GDM1 (cell line): ENCODE measurements at regions not wholly inside any gene's neighbourhood (a gene's known extent, or its start where the extent isn't known, plus 50 kb on each side); places are given as distances from the start of the nearest gene placed in this dataset.
A peak's percentile ranks its signal among the peaks of the same experiment; 100 is the strongest.
"Not testable (repeated sequence)": the region's sequence is repeated elsewhere in the genome, so short reads cannot be mapped to it uniquely, and the experiment has no call there.

Source experiments
- DNase-seq: peaks from one replicate; lab custom pipeline; 2025; lab: John Stamatoyannopoulos, UW

DNA sequence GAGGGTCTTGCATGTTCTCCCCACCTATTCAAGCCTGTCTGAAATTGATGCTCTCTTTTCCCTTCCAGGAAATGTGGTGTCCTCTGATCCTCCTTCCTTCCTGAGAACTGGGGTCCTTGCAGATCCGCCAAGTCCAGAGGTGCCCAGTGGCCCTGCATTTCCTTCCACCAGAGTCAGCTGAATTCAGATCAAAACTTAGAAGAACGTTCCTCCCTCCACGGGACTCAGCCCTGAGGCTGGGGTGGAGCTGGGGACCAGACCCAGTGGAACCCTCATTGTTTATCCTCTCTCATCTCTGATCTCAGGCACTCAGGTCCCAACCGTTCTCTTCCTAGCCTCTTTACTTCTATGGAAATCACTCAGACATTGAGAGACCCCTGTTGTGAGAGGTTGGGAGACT lies 477.3 kb downstream of the TSHZ3 start:
- DNase-seq: no peak

DNA sequence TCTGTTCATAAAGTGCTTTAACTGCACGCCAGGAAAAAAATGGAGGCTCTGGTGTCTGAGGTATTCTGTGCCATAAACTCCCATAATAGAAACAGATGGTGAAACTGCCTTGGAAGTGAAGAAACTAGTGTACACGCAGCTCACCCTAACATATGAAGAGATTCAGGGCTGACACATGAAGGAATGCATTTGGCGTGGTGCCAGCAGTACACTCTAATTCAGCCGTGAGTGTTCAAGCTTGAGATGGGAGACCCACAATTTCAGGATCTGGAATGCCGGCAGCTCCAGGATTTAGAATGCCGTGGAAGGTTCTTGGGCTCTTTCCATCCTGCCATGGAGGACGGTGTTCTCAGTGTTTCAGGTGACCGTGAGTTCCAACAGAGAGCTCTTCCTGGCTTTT lies 478.4 kb downstream of the TSHZ3 start:
- no peak for DNase-seq

DNA sequence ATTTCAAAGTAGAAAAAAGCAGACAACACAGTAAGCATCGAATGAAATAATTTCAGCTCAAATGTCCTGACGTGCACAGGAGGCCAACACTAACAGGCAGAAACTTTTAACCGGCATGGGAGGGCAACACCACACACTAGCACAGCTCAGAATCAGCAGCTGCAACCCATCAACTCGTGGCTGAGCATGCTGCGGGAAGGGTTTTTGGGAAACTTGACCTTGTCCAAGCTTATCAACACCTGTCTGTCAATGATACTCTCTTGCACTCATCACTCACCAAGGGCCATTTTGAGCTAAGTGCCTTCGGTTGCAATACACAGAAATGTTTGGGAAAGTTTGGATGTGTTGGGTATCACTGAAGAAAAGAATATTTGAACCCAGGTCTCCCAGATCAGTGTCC lies 483.7 kb downstream of the TSHZ3 start:
- no peak for DNase-seq

DNA sequence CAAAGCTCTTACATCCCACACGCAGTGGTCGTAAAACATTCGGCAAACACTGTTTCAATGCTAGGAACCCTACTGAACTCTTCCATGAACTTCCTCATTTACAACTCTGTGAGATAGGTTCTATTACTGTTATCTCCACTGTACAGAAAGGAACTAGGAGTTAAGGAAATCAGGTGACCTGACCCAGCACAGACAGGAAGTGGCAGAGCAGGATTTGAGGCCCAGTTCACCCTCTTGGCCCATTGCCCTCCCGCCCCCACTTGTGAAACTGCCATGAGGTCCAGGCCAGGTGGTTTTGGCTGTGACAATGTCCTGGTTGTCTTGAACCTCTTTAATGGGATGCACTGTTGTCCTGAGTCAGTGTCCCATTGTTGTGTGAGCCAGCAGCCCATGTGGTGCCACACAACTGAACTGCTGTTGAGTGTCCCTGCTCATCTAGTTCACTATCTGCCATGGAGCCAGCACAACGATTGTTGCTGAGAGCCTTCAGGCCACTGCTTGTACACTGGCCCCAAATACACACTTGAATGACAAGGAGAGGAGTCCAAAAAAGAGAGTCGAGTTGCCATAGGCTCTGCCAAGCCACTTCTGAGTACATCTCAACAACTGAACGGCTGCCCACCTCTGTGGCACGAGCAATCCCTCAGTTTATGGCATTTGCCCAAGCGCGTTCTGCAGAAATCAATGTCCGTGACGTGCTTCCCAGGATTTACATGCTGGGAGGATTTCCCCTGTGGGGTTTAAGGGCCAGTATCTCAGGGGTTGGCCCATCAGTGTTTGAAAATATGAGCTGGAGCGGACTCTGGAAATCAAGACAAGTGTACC lies 484.6 kb downstream of the TSHZ3 start:
- DNase-seq: peak; percentile 74

DNA sequence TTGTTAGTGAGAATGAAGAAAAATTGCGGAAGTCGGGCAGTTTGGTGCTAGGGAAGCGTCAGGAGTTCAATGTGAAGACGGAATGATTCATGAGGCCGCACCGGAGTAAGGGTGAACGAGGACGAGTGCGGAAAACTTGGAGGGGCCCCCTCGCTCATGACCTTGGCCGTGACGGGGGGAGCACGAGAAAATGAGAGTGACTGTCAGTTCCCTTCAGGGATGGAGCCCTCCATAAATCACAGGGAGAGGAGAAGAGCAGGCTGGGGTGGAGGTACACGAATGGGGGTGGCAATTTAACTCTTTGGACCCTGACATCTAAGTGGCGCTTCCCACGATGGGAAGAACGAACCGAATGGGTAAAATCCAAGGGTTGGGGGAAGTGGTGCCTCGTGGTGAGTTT lies 486.4 kb downstream of the TSHZ3 start:
- no peak for DNase-seq

DNA sequence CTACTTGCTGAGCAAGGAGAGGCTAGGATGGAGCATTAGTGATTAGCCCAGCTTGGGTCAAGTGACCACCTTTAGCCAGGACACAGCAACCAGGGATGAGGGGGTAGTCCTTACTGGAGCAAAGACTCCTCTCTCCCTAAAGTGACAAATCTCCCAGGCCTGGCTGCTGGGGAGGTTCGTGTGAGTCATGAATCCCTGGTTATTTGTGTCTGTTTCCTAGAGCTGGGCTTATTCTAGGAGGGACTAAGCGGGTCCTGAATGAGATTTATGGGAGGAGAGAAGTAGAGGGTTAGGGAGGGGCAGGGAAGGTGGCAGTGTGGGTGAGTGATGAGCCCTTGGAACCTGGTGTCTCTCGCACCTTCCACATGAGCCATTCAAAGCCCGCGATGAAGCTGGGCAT lies 487.3 kb downstream of the TSHZ3 start:
- no peak for DNase-seq

DNA sequence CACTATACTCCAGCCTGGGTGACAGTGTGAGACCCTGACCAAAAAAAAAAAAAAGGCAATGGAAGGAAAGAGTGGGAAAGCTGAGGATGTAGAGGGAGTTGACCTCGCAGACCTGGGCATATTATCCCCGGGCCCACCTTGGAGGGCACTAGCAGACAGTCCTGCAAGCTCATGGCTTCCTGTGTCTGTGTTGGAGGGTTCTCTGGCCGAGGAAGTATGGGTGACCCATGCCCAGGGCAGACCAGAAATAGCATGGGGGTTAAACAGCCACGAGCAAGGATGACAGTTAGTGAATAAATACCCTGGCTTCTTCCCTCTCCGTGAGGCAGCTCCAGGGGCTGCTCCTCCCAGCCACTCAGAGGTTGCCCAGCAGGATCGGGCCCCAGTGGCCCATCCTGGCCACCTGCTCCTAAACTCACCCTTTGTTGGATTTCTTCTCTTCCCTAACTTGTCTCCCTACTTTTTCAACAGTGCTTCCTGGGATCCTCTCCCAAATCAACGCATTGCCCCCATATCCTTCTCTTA lies 485.8 kb downstream of the ZNF536 start:
- DNase-seq: no peak

DNA sequence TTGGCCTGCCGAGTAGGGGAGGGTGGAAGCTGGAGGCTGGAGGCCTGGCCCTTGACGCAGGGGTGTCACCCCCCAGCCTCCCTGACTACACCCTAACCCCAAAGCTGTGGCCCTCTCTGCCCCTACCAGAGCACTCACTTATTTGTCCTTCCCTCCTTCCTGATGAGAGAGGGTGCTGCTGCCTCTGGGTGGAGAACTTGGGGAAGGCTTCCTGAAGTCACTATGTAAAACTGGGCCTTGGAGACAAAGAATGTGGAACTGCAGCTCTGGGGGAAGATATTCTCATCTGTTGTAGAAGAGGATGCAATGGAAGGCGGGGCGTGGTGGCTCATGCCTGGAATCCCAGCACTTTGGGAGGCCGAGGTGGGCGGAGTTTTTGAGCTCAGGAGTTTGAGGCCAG lies 485.2 kb downstream of the ZNF536 start:
- DNase-seq: no peak

DNA sequence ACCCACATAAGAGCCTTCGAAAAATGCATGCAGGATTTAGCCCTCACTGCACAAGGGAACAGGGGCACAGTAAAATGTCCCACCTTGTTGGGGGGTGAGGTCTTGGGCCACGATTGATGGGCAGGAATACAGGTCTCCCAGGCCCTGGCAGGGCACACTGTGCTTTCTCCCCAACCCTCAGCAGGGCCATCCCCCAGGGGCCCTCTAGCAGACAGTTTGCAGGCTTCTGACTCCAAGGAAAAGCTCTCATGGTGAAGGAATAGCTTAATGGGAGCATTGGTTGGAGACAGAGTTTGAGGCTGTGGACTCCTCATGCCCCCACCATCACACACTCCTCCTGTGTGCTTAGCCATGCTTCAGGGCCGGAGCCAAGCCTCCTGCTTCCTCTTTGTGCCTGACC lies 484.6 kb downstream of the ZNF536 start:
- DNase-seq: no peak

DNA sequence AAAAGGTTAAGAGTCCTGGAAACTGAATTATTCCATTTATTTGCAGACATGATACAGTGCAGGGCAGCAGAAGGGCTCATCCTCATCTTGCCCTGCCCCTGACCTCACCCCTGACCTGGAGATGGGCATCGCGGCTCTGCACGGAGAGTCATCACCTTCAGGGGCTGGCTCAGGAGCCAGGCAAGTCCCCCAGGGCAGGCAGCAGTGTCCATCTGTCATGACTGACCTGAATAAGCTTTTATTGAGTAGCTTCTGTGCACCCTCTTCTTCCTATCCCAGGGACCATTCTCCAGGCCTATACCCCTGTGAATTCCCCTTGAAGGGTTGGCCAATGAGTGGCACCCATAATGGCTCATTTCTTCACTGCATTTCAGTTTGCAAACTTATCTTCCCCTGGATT lies 484.2 kb downstream of the ZNF536 start:
- DNase-seq: no peak

DNA sequence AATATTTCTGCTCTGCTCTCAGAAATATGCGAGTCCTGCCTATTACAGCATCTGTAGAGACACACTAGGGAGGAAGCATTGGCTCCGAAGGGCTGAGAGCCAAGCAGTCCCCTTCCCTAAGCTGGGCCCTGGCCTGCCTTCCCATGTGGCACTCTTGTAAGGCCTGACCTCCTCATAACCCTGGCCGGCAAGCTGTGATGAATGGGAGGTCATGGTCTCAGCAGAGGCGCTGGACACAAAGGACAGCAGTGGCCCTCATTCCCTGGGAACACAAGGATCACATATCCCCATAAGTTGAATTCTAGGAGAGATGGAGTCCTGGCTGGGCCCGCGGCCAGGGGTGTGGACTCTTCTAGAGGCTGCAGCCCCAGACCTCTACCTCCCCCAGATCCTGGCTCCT lies 483.3 kb downstream of the ZNF536 start:
- DNase-seq: no peak

DNA sequence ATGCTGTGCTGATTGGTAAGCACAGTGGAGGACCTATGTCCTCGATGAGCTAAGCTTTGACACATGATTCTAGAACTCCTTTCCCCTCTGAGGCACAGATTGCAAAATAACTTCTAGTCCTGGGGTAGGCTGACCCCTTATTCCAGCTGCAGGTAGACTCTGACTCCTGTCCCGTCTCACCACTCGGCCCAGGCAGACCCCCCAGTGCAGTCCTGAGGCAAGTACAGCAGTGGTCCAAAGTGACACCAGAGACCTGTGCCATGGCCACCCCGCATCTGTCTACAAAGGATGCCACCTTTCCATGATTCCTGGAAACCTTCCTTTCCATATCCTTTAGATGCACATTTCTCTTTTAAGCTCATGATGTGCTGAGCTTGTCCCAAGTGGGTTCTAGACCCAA lies 482.5 kb downstream of the ZNF536 start:
- no peak for DNase-seq

DNA sequence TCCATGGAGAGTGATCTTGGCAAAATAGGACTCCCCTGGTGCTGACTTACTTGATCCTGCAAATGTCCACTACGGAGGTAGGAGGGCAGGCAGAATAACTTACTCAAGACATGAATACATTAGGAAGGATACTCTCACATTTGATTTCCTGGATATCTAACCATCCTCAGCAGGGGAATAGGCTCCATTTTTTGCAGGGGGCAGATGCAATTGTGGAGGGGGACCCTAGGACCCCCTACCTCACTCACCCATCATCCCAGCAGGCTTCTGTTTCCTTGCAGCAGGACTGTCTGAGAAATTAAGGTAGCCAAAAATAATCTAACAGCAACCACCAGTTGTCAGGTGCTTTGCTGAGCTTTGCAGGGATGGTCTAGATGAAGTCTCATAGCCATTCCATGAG lies 482.0 kb downstream of the ZNF536 start:
- DNase-seq: no peak

DNA sequence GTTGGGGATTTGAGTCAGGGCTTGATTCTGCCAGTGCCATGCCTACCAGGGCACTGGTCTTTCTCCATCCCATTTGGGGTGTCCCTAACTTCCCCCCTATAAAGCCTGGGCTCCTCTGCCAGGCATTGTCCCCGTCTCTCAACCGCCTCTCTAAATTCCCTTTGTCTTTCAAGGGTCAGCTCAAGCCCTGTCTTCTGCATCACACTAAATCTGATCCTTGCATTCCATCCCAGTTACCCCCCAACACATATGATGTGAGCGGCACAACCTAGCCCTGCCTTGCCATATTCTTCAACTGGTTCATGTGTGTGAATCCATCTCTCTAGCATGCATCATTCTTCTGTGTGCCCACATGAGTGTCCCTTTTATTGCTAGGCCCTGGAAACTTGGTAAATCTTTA lies 480.9 kb downstream of the ZNF536 start:
- no peak for DNase-seq

DNA sequence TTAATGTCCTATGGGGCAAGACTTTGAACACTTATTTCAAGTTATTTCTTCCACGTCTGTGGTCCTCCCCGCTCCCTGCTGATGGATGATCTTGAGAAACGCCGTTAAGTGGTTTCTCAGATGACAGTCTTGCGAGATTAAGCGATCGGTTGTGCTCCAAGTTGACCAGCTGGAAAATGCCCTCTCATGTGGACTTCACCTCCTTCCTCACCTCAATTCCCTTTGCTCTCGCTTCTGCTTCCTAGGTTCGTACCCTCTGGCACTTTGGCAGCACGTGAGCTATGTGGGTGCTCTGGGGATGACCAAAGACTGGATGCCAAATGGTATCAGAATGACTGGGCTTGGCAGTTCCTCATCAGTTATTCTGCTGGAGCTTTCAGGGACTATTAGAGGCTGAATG lies 480.0 kb downstream of the ZNF536 start:
- DNase-seq: no peak

DNA sequence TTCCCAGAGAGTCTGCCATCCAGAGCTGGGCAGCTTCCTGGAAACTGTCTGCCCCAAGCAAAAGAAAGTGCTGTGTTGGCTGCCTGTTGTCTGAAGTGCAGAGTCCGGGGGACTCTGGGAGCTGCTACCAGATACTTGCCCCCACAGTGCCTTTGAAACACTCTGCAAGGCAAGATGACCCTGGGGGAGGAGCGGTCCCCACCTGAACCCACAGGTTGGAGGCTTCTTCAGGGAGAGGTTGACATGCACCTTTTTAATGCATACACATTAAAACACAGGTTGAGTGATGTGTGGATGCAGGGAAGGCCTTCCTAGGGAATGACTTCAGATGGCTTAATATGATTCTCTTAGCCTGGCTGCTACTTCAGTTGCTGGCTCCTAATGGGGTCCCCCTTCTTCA lies 479.5 kb downstream of the ZNF536 start:
- no peak for DNase-seq

DNA sequence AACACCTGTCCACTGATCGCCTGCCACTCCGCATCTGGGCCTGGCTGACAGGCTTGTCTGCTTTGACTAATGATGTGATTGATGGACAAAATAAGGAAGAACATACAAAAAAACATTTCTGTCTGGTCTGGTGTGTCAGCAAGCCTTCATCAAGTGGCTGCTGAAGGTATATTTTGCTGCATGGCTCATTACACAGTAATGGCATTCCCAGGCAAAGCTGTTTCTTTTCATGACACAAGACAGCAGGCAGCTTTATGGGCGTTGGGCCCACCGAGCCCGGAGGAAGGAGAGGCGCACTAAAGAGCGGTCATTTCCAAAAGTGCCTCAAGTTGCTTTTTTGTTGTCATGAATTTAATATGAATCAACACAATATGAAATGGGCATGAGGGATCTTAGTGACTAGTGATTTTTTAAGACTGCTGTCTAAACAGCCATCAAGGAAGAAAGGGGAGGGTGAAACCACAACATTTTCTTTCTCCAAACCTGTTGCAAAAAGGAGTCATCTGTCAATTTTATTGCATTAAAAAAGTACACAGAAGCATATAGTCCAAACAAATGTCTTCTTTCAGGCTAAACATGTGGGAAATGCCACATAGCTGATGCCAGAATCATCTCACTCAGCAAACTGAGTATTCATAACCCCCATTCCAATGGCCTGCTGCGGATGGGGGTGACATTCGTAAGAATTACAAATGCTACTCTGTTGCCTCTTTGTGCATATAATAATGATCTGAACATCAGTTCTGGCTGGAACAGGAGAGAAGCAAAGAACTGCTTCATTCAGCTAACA lies 476.6 kb downstream of the ZNF536 start:
- DNase-seq: no peak

DNA sequence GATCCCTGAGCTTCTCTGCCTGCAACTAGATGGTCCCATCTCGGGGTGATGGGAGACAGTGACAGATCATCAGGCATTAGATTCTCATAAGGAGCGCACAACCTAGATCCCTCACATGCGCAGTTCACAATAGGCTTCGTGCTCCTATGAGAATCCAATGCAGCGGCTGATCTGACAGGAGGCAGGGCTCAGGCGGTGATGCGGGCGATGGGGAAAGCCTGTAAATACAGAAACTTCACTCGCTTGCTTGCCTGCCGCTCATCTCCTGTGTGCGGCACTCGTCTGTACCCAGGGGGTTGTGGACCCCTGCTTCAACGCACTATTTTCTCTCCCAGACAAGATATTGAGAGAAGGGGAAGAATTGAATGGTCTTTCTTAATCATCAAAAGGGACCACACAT lies 473.9 kb downstream of the ZNF536 start:
- DNase-seq: no peak

DNA sequence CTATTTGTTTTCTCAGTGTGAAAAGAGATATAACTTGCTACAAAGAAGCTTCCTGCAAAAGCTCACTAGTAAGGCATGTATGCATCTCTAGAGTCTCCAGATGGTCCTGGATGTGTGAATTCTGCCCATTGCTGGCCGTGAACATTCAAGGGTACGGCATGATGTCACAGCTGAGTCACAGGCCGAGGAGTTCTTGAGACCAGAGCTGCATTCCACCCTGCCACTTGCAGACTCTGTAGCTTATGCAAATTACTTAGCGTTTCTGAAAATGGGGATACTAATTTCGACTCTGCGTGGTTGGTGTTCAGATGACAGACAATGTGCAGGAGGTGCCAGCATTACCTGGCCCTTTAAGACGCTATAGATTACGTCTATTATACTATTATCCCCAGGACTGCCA lies 470.7 kb downstream of the ZNF536 start:
- no peak for DNase-seq

DNA sequence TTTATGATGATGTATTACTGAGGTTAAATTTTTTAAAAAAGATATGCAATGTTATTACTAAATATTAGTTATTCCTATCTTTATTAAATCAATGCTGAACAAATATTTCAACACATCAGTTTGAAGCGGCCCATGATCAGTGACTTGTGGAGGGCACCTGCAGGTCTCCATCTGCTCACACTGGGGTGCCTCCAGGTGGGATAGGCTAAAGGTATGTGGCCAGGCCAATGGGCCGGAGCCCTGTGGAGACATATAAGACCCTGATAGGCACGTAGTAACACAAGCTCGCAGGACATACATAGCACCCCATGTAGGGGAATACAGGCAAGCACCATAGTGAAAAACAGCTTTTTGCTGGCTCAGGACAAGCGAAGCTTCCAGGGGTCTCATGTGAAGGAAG lies 469.8 kb downstream of the ZNF536 start:
- no peak for DNase-seq

DNA sequence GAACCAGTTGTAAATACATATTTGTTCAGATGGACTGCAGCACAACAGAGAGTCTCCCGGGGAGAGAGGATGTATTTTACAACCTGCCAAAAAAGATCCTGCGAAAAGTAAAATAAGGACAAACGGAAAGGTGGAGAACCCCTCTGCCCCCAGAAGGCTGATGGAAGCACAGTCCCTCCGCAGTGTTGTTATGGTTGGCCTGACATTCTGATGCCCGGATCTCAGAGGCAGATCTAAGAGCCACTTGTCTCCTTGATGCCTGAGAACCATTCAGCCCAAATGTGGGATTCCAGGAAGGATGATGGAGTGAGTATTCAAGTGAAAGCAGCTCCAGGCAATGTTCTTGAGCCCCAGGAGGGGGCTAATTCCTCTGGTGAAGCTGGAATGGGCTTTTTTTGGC lies 458.7 kb downstream of the ZNF536 start:
- no peak for DNase-seq

DNA sequence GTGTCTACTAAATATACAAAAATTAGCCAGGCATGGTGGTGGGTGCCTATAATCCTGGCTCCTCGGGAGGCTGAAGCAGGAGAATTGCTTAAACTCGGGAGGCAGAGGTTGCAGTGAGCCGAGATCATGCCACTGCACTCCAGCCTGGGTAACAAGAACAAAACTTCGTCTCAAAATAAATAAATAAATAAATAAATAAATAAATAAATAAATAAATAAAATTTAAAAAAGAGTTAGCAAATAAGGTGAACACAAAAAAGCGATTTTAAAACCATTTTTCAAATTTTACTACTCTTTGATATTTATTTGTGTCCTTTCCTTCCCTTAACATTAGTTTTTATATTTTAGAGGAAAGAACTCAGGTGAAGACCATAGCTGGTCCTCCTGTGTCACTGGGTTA lies 453.3 kb downstream of the ZNF536 start:
- DNase-seq: not testable (repeated sequence)

DNA sequence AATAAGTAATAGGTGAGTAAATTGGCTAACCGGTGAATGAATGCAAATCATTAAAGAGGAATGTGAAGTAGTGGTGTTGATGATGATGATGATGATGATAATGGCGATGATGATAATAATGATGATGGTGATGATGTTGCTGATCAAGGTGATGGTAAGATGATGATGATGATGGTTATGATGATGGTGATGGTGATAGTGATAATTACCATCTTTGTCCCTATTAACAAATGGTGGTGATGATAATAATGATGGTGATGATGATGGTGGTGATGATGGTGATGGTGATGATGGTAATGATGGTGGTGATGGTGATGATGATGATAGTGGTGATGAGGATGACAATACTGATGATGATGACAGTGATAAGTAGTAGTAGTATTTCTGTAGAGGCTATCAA lies 452.6 kb downstream of the ZNF536 start:
- no peak for DNase-seq
